HCT116 (cell line): ENCODE measurements at regions not wholly inside any gene's neighbourhood (a gene's known extent, or its start where the extent isn't known, plus 50 kb on each side); places are given as distances from the start of the nearest gene placed in this dataset.

ENCODE experiments used
- ATAC-seq: fragments of 200-7000 bp; cut with Tn5 transposase; 2 replicates; pipeline ENCODE4 v1.9.1; 2020; ENCODE audit warnings: mild to moderate bottlenecking, moderate library complexity
- BruUV-seq: library from RNA; stranded (reverse); fragments of 400-500 nt; replicated peaks from 2 replicates; lab custom pipeline; 2021; lab: Mats Ljungman, UMichigan
- CTCF ChIA-PET: fragments of 300-600 bp; sonication (Branson Sonifier 250); formaldehyde crosslinking; loops from one replicate; lab custom pipeline; 2021; ENCODE audit warnings: antibody characterized with exemption; lab: Charles Lee
- POLR2A ChIA-PET: fragments of 300-600, 350-600 bp; sonication (Branson Sonifier 250); formaldehyde crosslinking; loops from one replicate; lab custom pipeline; 2021; ENCODE audit warnings: antibody characterized with exemption; lab: Charles Lee
- RAD21 ChIA-PET, 2 experiments: fragments of 300-600 bp; sonication (Branson Sonifier 250); formaldehyde crosslinking; loops; one replicate each; lab custom pipeline; 2023; ENCODE audit warnings: low total read pairs in 2 of 2; ENCODE audit not compliant: uncharacterized antibody in 2 of 2, unreplicated experiment in 2 of 2, low non-redundant PET in 1 of 2; lab: Charles Lee
- DNase-seq: peaks from one replicate; pipeline ENCODE4 v3.0.0-alpha.2; 2010; ENCODE audit warnings: low read depth, low spot score
- H2AFZ ChIP-seq: fragments of 200-600 bp; shearing (Covaris generic), sonication (generic); 2 replicates; pipeline ENCODE4 v1.6.1; 2017; ENCODE audit warnings: low read depth, mixed run types, mixed read lengths, antibody characterized with exemption, low read length; ENCODE audit not compliant: poor library complexity, severe bottlenecking
- H3K27ac ChIP-seq: 2 replicates; pipeline ENCODE4 v1.5.1; 2012; ENCODE audit warnings: low read depth, low read length
- H3K27me3 ChIP-seq: fragments of 200-600 bp; sonication (generic); 2 replicates; pipeline ENCODE4 v1.6.1; 2016; ENCODE audit warnings: mixed run types, low read length, mixed read lengths; ENCODE audit not compliant: insufficient read depth
- H3K36me3 ChIP-seq, 2 experiments: fragments of 200-500 bp in 1 of 2; fragments of 200-600 bp in 1 of 2; sonication (Bioruptor generic) in 1 of 2; sonication (generic) in 1 of 2; 2 replicates each; pipeline versions ENCODE4 v1.5.1 to v1.6.1; 2014 to 2016; ENCODE audit warnings: low read length in 2 of 2, inconsistent platforms in 1 of 2, mixed read lengths in 1 of 2, mixed run types in 1 of 2; ENCODE audit not compliant: insufficient read depth in 2 of 2, control insufficient read depth in 1 of 2
- H3K4me1 ChIP-seq, 2 experiments: fragments of 200-600 bp in 1 of 2; sonication (generic) in 1 of 2; 2 replicates each; pipeline versions ENCODE4 v1.5.1 to v1.6.1; 2012 to 2017; ENCODE audit warnings: low read length in 2 of 2, inconsistent platforms in 1 of 2, mild to moderate bottlenecking in 1 of 2, mixed read lengths in 1 of 2, mixed run types in 1 of 2, moderate library complexity in 1 of 2; ENCODE audit not compliant: insufficient read depth in 2 of 2, control insufficient read depth in 1 of 2
- H3K4me2 ChIP-seq: fragments of 200-600 bp; sonication (generic); 2 replicates; pipeline ENCODE4 v1.6.1; 2017; ENCODE audit warnings: mixed run types, low read length, mixed read lengths
- H3K4me3 ChIP-seq, 2 experiments: fragments of 200-600 bp in 1 of 2; sonication (generic) in 1 of 2; replicated peaks in 1 of 2; 2 replicates each; pipeline ENCODE4 v1.5.1; 2011 to 2016; ENCODE audit warnings: low read length in 2 of 2, control low read depth in 1 of 2, low read depth in 1 of 2, mild to moderate bottlenecking in 1 of 2, mixed read lengths in 1 of 2, mixed run types in 1 of 2
- H3K79me2 ChIP-seq: fragments of 200-600 bp; sonication (generic); 2 replicates; pipeline ENCODE4 v1.6.1; 2017; ENCODE audit warnings: mild to moderate bottlenecking, mixed run types, low read length, moderate library complexity, mixed read lengths; ENCODE audit not compliant: insufficient read depth
- H3K9ac ChIP-seq: fragments of 200-600 bp; sonication (generic); 2 replicates; pipeline ENCODE4 v1.6.1; 2016; ENCODE audit warnings: low read length, mixed read lengths
- H3K9me2 ChIP-seq: fragments of 200-600 bp; sonication (generic), shearing (Covaris generic); 2 replicates; pipeline ENCODE4 v1.6.1; 2017; ENCODE audit warnings: mixed run types, mild to moderate bottlenecking, moderate library complexity; ENCODE audit not compliant: insufficient read depth
- H3K9me3 ChIP-seq, 2 experiments: fragments of 200-500 bp in 1 of 2; fragments of 200-600 bp in 1 of 2; sonication (Bioruptor generic) in 1 of 2; sonication (generic) in 1 of 2; 2 replicates each; pipeline ENCODE4 v1.6.1; 2014 to 2017; ENCODE audit warnings: low read length in 2 of 2, mixed read lengths in 2 of 2, inconsistent platforms in 1 of 2, low read depth in 1 of 2, mild to moderate bottlenecking in 1 of 2, mixed run types in 1 of 2, moderate library complexity in 1 of 2; ENCODE audit not compliant: control insufficient read depth in 1 of 2, insufficient read depth in 1 of 2
- H4K20me1 ChIP-seq: fragments of 200-600 bp; sonication (generic), shearing (Covaris generic); 2 replicates; pipeline ENCODE4 v1.6.1; 2017; ENCODE audit warnings: mixed run types, mild to moderate bottlenecking, moderate library complexity; ENCODE audit not compliant: insufficient read depth
- ATF3 ChIP-seq: IDR thresholded peaks from 2 replicates; pipeline ENCODE4 v1.6.1; 2012
- CBX3 ChIP-seq: IDR thresholded peaks from 2 replicates; pipeline ENCODE4 v1.6.1; 2012; ENCODE audit warnings: low read depth
- CEBPB ChIP-seq: IDR thresholded peaks from 2 replicates; pipeline ENCODE4 v1.6.1; 2012; ENCODE audit warnings: low read depth
- EZH2 ChIP-seq: fragments of 200-600 bp; sonication (generic); IDR thresholded peaks from 2 replicates; pipeline ENCODE4 v1.6.1; 2017; ENCODE audit warnings: antibody characterized with exemption, mixed run types
- EZH2phosphoT487 ChIP-seq: fragments of 200-600 bp; IDR thresholded peaks from 2 replicates; pipeline ENCODE4 v1.6.1; 2018; ENCODE audit warnings: antibody characterized with exemption, borderline replicate concordance
- FOSL1 ChIP-seq: IDR thresholded peaks from 2 replicates; pipeline ENCODE4 v1.6.1; 2012; ENCODE audit warnings: low read depth
- MAX ChIP-seq: IDR thresholded peaks from 2 replicates; pipeline ENCODE4 v1.6.1; 2012
- POLR2A ChIP-seq: IDR thresholded peaks from 2 replicates; pipeline ENCODE4 v1.7.0; 2011; ENCODE audit warnings: borderline replicate concordance; ENCODE audit not compliant: insufficient read depth, insufficient read length; ENCODE audit errors: extremely low read depth
- RAD21 ChIP-seq: IDR thresholded peaks from 2 replicates; pipeline ENCODE4 v1.6.1; 2012; ENCODE audit warnings: low read depth, mild to moderate bottlenecking
- TCF7L2 ChIP-seq: IDR thresholded peaks from 2 replicates; pipeline ENCODE4 v1.7.0; 2011; ENCODE audit warnings: borderline replicate concordance, inconsistent platforms; ENCODE audit not compliant: insufficient read depth, insufficient read length; ENCODE audit errors: extremely low read depth
- intact Hi-C: fragments of 100-400 bp; cut with micrococcal nuclease; formaldehyde crosslinking; loops from 2 replicates; pipeline ENCODE4 v1.10.0; 2022

GRCh38 chr13:74769333-74769732, 635.1 kb upstream of the KLF12 start:
- Histone ChIP-seq H4K20me1 (no peaks in the 10 kb centered on the region), H3K4me3 (no peak overlapping the region), H3K27me3 (no peaks in the 10 kb centered on the region), H3K9ac (no peak overlapping the region), H3K9me2 (no peaks in the 10 kb centered on the region), H3K79me2 (no peaks in the 10 kb centered on the region), H2AFZ (no peak overlapping the region), H3K36me3 (no peaks in the 10 kb centered on the region), H3K4me1 (no peaks in the 10 kb centered on the region), H3K4me2 (no peak overlapping the region), H3K27ac (no peak overlapping the region), H3K9me3 (no peaks in the 10 kb centered on the region; a peak in 1 of 4 replicates)
- ChIA-PET POLR2A (no interaction called here), CTCF (no interaction called here), RAD21 (no interaction called here)
- TF ChIP-seq CBX3 (no peak), EZH2 (no peak)
- BruUV-seq, result no TSS peak
- ATAC-seq, result no peak
- DNase-seq, result no peak
- intact Hi-C loops, result no loop called here

GRCh38 chr13:74768521-74769085, 634.4 kb upstream of the KLF12 start:
- Histone ChIP-seq H3K4me2 (no peak overlapping the region), H4K20me1 (no peaks in the 10 kb centered on the region), H3K27ac (no peak overlapping the region), H3K9me3 (no peaks in the 10 kb centered on the region; a peak in 1 of 4 replicates), H3K4me1 (no peaks in the 10 kb centered on the region), H3K9ac (no peak overlapping the region), H3K9me2 (no peaks in the 10 kb centered on the region), H3K4me3 (no peak overlapping the region), H3K27me3 (no peaks in the 10 kb centered on the region), H3K79me2 (no peaks in the 10 kb centered on the region), H3K36me3 (no peaks in the 10 kb centered on the region), H2AFZ (no peak overlapping the region)
- no TSS peak for BruUV-seq
- TF ChIP-seq POLR2A (no peak), FOSL1 (no peak), EZH2 (no peak), CEBPB (no peak), EZH2phosphoT487 (no peak), RAD21 (no peak), MAX (no peak), ATF3 (no peak), TCF7L2 (no peak)
- ChIA-PET RAD21 (no interaction called here), POLR2A (no interaction called here), CTCF (no interaction called here)
- intact Hi-C loops, result no loop called here
- ATAC-seq (no peak), DNase-seq (no peak)
